ENCODE measurements at regions not wholly inside any gene's neighbourhood (a gene's known extent, or its start where the extent isn't known, plus 50 kb on each side); places are given as distances from the start of the nearest gene placed in this dataset.

DNA sequence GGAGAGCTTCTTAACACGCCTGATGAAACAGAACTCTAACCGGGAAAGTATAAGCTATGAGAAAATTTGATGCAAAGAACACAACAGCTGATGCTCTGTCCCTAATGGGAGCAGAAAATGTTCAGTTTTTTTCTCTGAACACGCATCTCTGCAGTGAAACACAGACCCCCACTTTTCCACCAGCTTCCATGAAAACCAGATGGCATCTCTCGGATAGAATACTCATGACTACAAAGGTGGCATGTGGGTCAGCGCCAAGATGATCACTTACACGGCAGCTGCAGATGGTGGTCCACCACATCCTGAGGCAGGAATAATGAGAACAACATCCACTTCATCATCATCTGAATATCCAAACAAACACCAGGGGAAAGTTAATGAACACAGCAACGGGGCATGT is 85.2 kb upstream of the CNR1 start:
- TF ChIP-seq POLR2A (IDR thresholded peaks at IDR 0.05): no peak
- TF ChIP-seq, protein P1, sequence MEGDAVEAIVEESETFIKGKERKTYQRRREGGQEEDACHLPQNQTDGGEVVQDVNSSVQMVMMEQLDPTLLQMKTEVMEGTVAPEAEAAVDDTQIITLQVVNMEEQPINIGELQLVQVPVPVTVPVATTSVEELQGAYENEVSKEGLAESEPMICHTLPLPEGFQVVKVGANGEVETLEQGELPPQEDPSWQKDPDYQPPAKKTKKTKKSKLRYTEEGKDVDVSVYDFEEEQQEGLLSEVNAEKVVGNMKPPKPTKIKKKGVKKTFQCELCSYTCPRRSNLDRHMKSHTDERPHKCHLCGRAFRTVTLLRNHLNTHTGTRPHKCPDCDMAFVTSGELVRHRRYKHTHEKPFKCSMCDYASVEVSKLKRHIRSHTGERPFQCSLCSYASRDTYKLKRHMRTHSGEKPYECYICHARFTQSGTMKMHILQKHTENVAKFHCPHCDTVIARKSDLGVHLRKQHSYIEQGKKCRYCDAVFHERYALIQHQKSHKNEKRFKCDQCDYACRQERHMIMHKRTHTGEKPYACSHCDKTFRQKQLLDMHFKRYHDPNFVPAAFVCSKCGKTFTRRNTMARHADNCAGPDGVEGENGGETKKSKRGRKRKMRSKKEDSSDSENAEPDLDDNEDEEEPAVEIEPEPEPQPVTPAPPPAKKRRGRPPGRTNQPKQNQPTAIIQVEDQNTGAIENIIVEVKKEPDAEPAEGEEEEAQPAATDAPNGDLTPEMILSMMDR (IDR thresholded peaks at IDR 0.05): no peak
